HepG2 (cell line): ENCODE measurements at regions not wholly inside any gene's neighbourhood (a gene's known extent, or its start where the extent isn't known, plus 50 kb on each side); places are given as distances from the start of the nearest gene placed in this dataset.

ENCODE experiments used
- BCL3 ChIP-seq: sonication (generic); formaldehyde crosslinking; IDR thresholded peaks from 2 replicates; pipeline ENCODE4 v1.5.1; 2020; ENCODE audit warnings: mild to moderate bottlenecking, missing genetic modification reagents, moderate library complexity
- DNMT1 ChIP-seq: sonication (generic); formaldehyde crosslinking; IDR thresholded peaks from 2 replicates; pipeline ENCODE4 v1.5.1; 2020; ENCODE audit warnings: mild to moderate bottlenecking, missing genetic modification reagents
- GFI1 ChIP-seq: sonication (generic); formaldehyde crosslinking; IDR thresholded peaks from 2 replicates; pipeline ENCODE4 v1.5.0; 2020; ENCODE audit warnings: missing genetic modification reagents, mild to moderate bottlenecking, borderline replicate concordance
- IRX3 ChIP-seq: sonication (generic); formaldehyde crosslinking; IDR thresholded peaks from 2 replicates; pipeline ENCODE4 v1.8.1; 2023; ENCODE audit warnings: mild to moderate bottlenecking, low read depth, missing genetic modification reagents, borderline replicate concordance
- MLX ChIP-seq: IDR thresholded peaks from 2 replicates; pipeline ENCODE4 v1.6.1; 2016
- SKIL ChIP-seq: sonication (generic); formaldehyde crosslinking; IDR thresholded peaks from 2 replicates; pipeline ENCODE4 v1.8.0; 2022; ENCODE audit warnings: missing genetic modification reagents, mild to moderate bottlenecking, moderate library complexity, borderline replicate concordance
- SOX5 ChIP-seq: IDR thresholded peaks from 2 replicates; pipeline ENCODE4 v1.6.1; 2016; ENCODE audit warnings: borderline replicate concordance
- SP5 ChIP-seq: IDR thresholded peaks from 2 replicates; pipeline ENCODE4 v1.6.1; 2016; ENCODE audit warnings: low read depth, borderline replicate concordance
- TCF7 ChIP-seq: sonication (generic); IDR thresholded peaks from 2 replicates; pipeline ENCODE4 v1.6.1; 2016; ENCODE audit warnings: antibody characterized with exemption, low read depth
- WIZ ChIP-seq: sonication (generic); formaldehyde crosslinking; IDR thresholded peaks from 2 replicates; pipeline ENCODE4 v1.5.1; 2020; ENCODE audit warnings: mild to moderate bottlenecking, missing genetic modification reagents
- ZBTB7B ChIP-seq: sonication (generic); formaldehyde crosslinking; IDR thresholded peaks from 2 replicates; pipeline ENCODE4 v1.4.0; 2020; ENCODE audit warnings: missing genetic modification reagents
- ZKSCAN8 ChIP-seq: IDR thresholded peaks from 2 replicates; pipeline ENCODE4 v1.6.1; 2016; ENCODE audit warnings: borderline replicate concordance, missing genetic modification reagents, missing compliant biosample characterization
- ZNF124 ChIP-seq: sonication (generic); formaldehyde crosslinking; IDR thresholded peaks from 2 replicates; pipeline ENCODE4 v1.4.0; 2020; ENCODE audit warnings: missing genetic modification reagents
- ZNF605 ChIP-seq: sonication (generic); formaldehyde crosslinking; IDR thresholded peaks from 2 replicates; pipeline ENCODE4 v1.8.0; 2022; ENCODE audit warnings: mild to moderate bottlenecking, missing genetic modification reagents
- TF ChIP-seq, protein P1 (sequence below): sonication (generic); formaldehyde crosslinking; IDR thresholded peaks from 2 replicates; pipeline ENCODE4 v1.4.0; 2020; ENCODE audit warnings: mild to moderate bottlenecking, missing genetic modification reagents, borderline replicate concordance
- TF ChIP-seq, protein P2 (sequence below): sonication (generic); formaldehyde crosslinking; IDR thresholded peaks from 2 replicates; pipeline ENCODE4 v1.4.0; 2020; ENCODE audit warnings: missing genetic modification reagents, borderline replicate concordance

GRCh38 chr13:30845297-30846214 is 60.5 kb upstream of the MEDAG start (continued):
- TF ChIP-seq SKIL, result peak; percentile 69; the same call in 1 of the 2 replicates
- TF ChIP-seq DNMT1 (CRISPR knock-in tag), result no peak
- TF ChIP-seq ZKSCAN8 (CRISPR knock-in tag), result no peak
- peak; percentile 68; the same call in 1 of the 2 replicates for TF ChIP-seq SOX5 (CRISPR knock-in tag)
- TF ChIP-seq SP5, result peak; percentile 84
- TF ChIP-seq BCL3 (CRISPR knock-in tag), result peak; percentile 100
- TF ChIP-seq ZNF605 (CRISPR knock-in tag), result peak; percentile 48; the same call in 1 of the 2 replicates
- TF ChIP-seq, protein P1, sequence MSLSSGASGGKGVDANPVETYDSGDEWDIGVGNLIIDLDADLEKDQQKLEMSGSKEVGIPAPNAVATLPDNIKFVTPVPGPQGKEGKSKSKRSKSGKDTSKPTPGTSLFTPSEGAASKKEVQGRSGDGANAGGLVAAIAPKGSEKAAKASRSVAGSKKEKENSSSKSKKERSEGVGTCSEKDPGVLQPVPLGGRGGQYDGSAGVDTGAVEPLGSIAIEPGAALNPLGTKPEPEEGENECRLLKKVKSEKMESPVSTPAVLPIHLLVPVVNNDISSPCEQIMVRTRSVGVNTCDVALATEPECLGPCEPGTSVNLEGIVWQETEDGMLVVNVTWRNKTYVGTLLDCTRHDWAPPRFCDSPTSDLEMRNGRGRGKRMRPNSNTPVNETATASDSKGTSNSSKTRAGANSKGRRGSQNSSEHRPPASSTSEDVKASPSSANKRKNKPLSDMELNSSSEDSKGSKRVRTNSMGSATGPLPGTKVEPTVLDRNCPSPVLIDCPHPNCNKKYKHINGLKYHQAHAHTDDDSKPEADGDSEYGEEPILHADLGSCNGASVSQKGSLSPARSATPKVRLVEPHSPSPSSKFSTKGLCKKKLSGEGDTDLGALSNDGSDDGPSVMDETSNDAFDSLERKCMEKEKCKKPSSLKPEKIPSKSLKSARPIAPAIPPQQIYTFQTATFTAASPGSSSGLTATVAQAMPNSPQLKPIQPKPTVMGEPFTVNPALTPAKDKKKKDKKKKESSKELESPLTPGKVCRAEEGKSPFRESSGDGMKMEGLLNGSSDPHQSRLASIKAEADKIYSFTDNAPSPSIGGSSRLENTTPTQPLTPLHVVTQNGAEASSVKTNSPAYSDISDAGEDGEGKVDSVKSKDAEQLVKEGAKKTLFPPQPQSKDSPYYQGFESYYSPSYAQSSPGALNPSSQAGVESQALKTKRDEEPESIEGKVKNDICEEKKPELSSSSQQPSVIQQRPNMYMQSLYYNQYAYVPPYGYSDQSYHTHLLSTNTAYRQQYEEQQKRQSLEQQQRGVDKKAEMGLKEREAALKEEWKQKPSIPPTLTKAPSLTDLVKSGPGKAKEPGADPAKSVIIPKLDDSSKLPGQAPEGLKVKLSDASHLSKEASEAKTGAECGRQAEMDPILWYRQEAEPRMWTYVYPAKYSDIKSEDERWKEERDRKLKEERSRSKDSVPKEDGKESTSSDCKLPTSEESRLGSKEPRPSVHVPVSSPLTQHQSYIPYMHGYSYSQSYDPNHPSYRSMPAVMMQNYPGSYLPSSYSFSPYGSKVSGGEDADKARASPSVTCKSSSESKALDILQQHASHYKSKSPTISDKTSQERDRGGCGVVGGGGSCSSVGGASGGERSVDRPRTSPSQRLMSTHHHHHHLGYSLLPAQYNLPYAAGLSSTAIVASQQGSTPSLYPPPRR (CRISPR knock-in tag), result peak; percentile 92
- no peak for TF ChIP-seq WIZ (CRISPR knock-in tag)
- TF ChIP-seq ZNF124, result no peak
- TF ChIP-seq IRX3, result no peak
- TF ChIP-seq ZBTB7B (CRISPR knock-in tag), result peak; percentile 82; the same call in 1 of the 2 replicates
- TF ChIP-seq TCF7, result peak; percentile 70
- peak; percentile 83 for TF ChIP-seq MLX (CRISPR knock-in tag)
- peak; percentile 82; the same call in 1 of the 2 replicates for TF ChIP-seq GFI1
- TF ChIP-seq, protein P2, sequence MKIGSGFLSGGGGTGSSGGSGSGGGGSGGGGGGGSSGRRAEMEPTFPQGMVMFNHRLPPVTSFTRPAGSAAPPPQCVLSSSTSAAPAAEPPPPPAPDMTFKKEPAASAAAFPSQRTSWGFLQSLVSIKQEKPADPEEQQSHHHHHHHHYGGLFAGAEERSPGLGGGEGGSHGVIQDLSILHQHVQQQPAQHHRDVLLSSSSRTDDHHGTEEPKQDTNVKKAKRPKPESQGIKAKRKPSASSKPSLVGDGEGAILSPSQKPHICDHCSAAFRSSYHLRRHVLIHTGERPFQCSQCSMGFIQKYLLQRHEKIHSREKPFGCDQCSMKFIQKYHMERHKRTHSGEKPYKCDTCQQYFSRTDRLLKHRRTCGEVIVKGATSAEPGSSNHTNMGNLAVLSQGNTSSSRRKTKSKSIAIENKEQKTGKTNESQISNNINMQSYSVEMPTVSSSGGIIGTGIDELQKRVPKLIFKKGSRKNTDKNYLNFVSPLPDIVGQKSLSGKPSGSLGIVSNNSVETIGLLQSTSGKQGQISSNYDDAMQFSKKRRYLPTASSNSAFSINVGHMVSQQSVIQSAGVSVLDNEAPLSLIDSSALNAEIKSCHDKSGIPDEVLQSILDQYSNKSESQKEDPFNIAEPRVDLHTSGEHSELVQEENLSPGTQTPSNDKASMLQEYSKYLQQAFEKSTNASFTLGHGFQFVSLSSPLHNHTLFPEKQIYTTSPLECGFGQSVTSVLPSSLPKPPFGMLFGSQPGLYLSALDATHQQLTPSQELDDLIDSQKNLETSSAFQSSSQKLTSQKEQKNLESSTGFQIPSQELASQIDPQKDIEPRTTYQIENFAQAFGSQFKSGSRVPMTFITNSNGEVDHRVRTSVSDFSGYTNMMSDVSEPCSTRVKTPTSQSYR (CRISPR knock-in tag), result 0 out of 2 replicates have a peak, but pooled peaks have one; percentile 19
